HEK293 (cell line): ENCODE measurements at regions not wholly inside any gene's neighbourhood (a gene's known extent, or its start where the extent isn't known, plus 50 kb on each side); places are given as distances from the start of the nearest gene placed in this dataset.
A peak's percentile ranks its signal among the peaks of the same experiment; 100 is the strongest.

Experiments
- CTCF ChIA-PET: fragments of 350-600 bp; formaldehyde crosslinking; extraction: SDS; loops from one replicate; lab custom pipeline; 2021; ENCODE audit warnings: antibody characterized with exemption; lab: Yijun Ruan, JAX
- POLR2A ChIA-PET: fragments of 300-600 bp; formaldehyde crosslinking; extraction: SDS; loops from one replicate; lab custom pipeline; 2020; ENCODE audit warnings: antibody characterized with exemption, inconsistent platforms; lab: Yijun Ruan, JAX
- H3K27ac ChIP-seq: fragments of 200-500 bp; sonication (Bioruptor generic); 2 replicates; pipeline ENCODE4 v1.5.1; 2014; ENCODE audit warnings: low read depth, low read length, control low read depth, inconsistent platforms; ENCODE audit errors: extremely low read depth
- H3K36me3 ChIP-seq, 2 experiments: fragments of 200-500 bp in 1 of 2; sonication (Bioruptor generic) in 1 of 2; 1 replicate in 1 of 2; 2 replicates in 1 of 2; pipeline ENCODE4 v1.5.1; 2014 to 2017; ENCODE audit warnings: inconsistent platforms in 2 of 2, low read length in 2 of 2; ENCODE audit not compliant: control insufficient read depth in 2 of 2, insufficient read depth in 1 of 2
- H3K4me1 ChIP-seq: fragments of 200-500 bp; sonication (Bioruptor generic); 2 replicates; pipeline ENCODE4 v1.5.1; 2014; ENCODE audit warnings: mild to moderate bottlenecking, low read length, inconsistent platforms; ENCODE audit not compliant: control insufficient read depth, insufficient read depth
- H3K4me3 ChIP-seq: 2 replicates; pipeline ENCODE4 v1.5.1; 2011; ENCODE audit warnings: low read depth, mild to moderate bottlenecking, control low read depth, low read length, moderate library complexity
- H3K9me3 ChIP-seq: fragments of 200-500 bp; sonication (Bioruptor generic); 2 replicates; pipeline ENCODE4 v1.5.1; 2014; ENCODE audit warnings: low read depth, low read length, inconsistent platforms; ENCODE audit not compliant: control insufficient read depth, insufficient read depth
- HIC1 ChIP-seq: fragments of 450-650 bp; formaldehyde crosslinking; IDR thresholded peaks from 2 replicates; pipeline ENCODE4 v1.5.1; 2016; ENCODE audit warnings: missing biosample characterization, missing genetic modification characterization
- KLF10 ChIP-seq: fragments of 450-650 bp; IDR thresholded peaks from 2 replicates; pipeline ENCODE4 v1.5.1; 2018; ENCODE audit warnings: missing biosample characterization, mild to moderate bottlenecking, missing genetic modification characterization
- SCRT2 ChIP-seq: fragments of 450-650 bp; formaldehyde crosslinking; IDR thresholded peaks from 2 replicates; pipeline ENCODE4 v1.5.1; 2016; ENCODE audit warnings: missing biosample characterization, missing genetic modification characterization
- SP2 ChIP-seq: fragments of 450-650 bp; formaldehyde crosslinking; IDR thresholded peaks from 2 replicates; pipeline ENCODE4 v1.5.1; 2016; ENCODE audit warnings: missing biosample characterization, missing genetic modification characterization
- ZBTB1 ChIP-seq: fragments of 450-650 bp; formaldehyde crosslinking; IDR thresholded peaks from 2 replicates; pipeline ENCODE4 v1.5.1; 2016; ENCODE audit warnings: missing biosample characterization, missing genetic modification characterization
- ZBTB17 ChIP-seq: fragments of 450-650 bp; formaldehyde crosslinking; IDR thresholded peaks from 2 replicates; pipeline ENCODE4 v1.5.1; 2016; ENCODE audit warnings: missing biosample characterization, missing genetic modification characterization
- ZBTB8A ChIP-seq: fragments of 450-650 bp; formaldehyde crosslinking; IDR thresholded peaks from 2 replicates; pipeline ENCODE4 v1.5.1; 2016; ENCODE audit warnings: missing biosample characterization, missing genetic modification characterization
- ZNF112 ChIP-seq: fragments of 450-650 bp; formaldehyde crosslinking; IDR thresholded peaks from 2 replicates; pipeline ENCODE4 v1.5.0; 2017; ENCODE audit warnings: missing biosample characterization, missing genetic modification characterization
- ZNF132 ChIP-seq: fragments of 450-650 bp; formaldehyde crosslinking; IDR thresholded peaks from 2 replicates; pipeline ENCODE4 v1.5.1; 2017; ENCODE audit warnings: missing biosample characterization, missing genetic modification characterization, borderline replicate concordance
- ZNF146 ChIP-seq: fragments of 450-650 bp; formaldehyde crosslinking; IDR thresholded peaks from 2 replicates; pipeline ENCODE4 v1.5.1; 2016; ENCODE audit warnings: missing biosample characterization, missing genetic modification characterization
- ZNF184 ChIP-seq: fragments of 450-650 bp; IDR thresholded peaks from 2 replicates; pipeline ENCODE4 v1.5.1; 2018; ENCODE audit warnings: missing biosample characterization, mild to moderate bottlenecking, missing genetic modification characterization
- ZNF473 ChIP-seq: fragments of 450-650 bp; formaldehyde crosslinking; IDR thresholded peaks from 2 replicates; pipeline ENCODE4 v1.5.1; 2017; ENCODE audit warnings: missing biosample characterization, missing genetic modification characterization
- ZNF48 ChIP-seq: fragments of 450-650 bp; formaldehyde crosslinking; IDR thresholded peaks from 2 replicates; pipeline ENCODE4 v1.5.1; 2016; ENCODE audit warnings: missing biosample characterization, missing genetic modification characterization
- ZNF560 ChIP-seq: fragments of 450-650 bp; formaldehyde crosslinking; IDR thresholded peaks from 2 replicates; pipeline ENCODE4 v1.5.1; 2017; ENCODE audit warnings: missing biosample characterization, missing genetic modification characterization, borderline replicate concordance
- ZNF610 ChIP-seq: fragments of 450-650 bp; formaldehyde crosslinking; IDR thresholded peaks from 2 replicates; pipeline ENCODE4 v1.5.1; 2016; ENCODE audit warnings: missing biosample characterization, missing genetic modification characterization, borderline replicate concordance
- ZNF621 ChIP-seq: fragments of 450-650 bp; formaldehyde crosslinking; IDR thresholded peaks from 2 replicates; pipeline ENCODE4 v1.5.1; 2017; ENCODE audit warnings: missing biosample characterization, missing genetic modification characterization
- ZNF626 ChIP-seq: fragments of 450-650 bp; sonication (Bioruptor Pico); formaldehyde crosslinking; IDR thresholded peaks from 2 replicates; pipeline ENCODE4 v1.5.1; 2018; ENCODE audit warnings: missing biosample characterization, missing genetic modification characterization, inconsistent platforms
- ZNF792 ChIP-seq: fragments of 450-650 bp; formaldehyde crosslinking; IDR thresholded peaks from 2 replicates; pipeline ENCODE4 v1.5.1; 2016; ENCODE audit warnings: missing biosample characterization, missing genetic modification characterization
- ZSCAN16 ChIP-seq: fragments of 450-650 bp; formaldehyde crosslinking; IDR thresholded peaks from 2 replicates; pipeline ENCODE4 v1.5.1; 2016; ENCODE audit warnings: missing biosample characterization, missing genetic modification characterization
- TF ChIP-seq, protein P1 (sequence below): fragments of 450-650 bp; formaldehyde crosslinking; IDR thresholded peaks from 2 replicates; pipeline ENCODE4 v1.5.1; 2016; ENCODE audit warnings: missing biosample characterization, missing genetic modification characterization
- TF ChIP-seq, protein P2 (sequence below): fragments of 450-650 bp; formaldehyde crosslinking; IDR thresholded peaks from 2 replicates; pipeline ENCODE4 v1.5.1; 2017; ENCODE audit warnings: missing biosample characterization, missing genetic modification characterization

DNA sequence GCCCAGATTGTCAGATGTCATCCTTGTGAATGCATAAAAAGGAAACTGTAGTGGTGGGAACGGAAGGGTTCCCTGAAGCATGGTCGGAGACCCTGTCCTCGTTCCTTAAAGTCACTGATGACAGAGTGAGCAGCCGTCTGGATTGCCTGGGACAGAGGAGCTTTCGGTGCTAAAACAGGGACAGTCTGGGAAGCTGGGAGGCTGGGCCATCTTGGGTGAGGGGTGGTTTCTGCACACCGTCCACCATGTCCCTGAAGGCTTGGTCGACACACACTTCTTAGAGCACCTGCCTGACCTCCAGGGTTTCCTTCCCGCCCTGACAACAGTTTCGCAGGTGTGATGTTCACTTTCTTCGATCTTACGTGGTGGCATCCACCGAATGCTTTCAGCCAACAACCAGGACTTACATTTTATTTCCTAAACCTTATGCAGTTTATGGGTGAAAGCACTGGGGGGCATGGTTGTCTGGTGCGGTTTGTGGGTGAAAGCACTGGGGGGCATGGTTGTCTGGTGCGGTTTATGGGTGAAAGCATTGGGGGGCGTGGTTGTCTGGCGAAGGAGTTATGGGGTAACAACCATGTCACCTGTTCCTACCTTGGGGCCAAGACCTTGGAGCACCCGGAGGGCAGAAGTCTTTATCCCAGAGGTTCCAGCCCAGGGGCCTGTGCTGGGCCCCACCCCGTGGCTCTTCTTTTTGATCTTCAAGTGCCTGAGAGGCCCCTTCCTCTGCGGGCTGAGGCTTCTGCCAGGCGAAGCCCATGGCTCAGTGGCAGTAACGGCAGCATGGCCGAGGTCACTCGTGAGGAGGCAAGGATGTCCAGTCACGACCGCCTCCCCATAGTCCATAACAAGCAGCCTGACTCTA is 81.7 kb upstream of the FRMD1 start:
- no peak overlapping the region for H3K4me3 ChIP-seq
- H3K9me3 ChIP-seq = no peaks in the 10 kb centered on the region
- no peaks in the 10 kb centered on the region for H3K36me3 ChIP-seq
- peaks cover 4% of the 10 kb centered on the region for H3K4me1 ChIP-seq
- TF ChIP-seq, protein P1, sequence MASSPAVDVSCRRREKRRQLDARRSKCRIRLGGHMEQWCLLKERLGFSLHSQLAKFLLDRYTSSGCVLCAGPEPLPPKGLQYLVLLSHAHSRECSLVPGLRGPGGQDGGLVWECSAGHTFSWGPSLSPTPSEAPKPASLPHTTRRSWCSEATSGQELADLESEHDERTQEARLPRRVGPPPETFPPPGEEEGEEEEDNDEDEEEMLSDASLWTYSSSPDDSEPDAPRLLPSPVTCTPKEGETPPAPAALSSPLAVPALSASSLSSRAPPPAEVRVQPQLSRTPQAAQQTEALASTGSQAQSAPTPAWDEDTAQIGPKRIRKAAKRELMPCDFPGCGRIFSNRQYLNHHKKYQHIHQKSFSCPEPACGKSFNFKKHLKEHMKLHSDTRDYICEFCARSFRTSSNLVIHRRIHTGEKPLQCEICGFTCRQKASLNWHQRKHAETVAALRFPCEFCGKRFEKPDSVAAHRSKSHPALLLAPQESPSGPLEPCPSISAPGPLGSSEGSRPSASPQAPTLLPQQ (tag by site-specific recombination) = no peak
- TF ChIP-seq ZNF132 (tag by site-specific recombination) (no peak), KLF10 (tag by site-specific recombination) (no peak), ZNF792 (no peak), ZNF146 (no peak), SCRT2 (tag by site-specific recombination) (no peak), ZBTB17 (tag by site-specific recombination) (no peak), ZNF184 (tag by site-specific recombination) (no peak), ZNF560 (tag by site-specific recombination) (no peak), ZNF610 (tag by site-specific recombination) (no peak), ZNF626 (tag by site-specific recombination) (no peak), ZNF473 (tag by site-specific recombination) (no peak), ZNF112 (tag by site-specific recombination) (no peak), SP2 (tag by site-specific recombination) (no peak), ZNF621 (tag by site-specific recombination) (no peak), ZSCAN16 (tag by site-specific recombination) (no peak), HIC1 (tag by site-specific recombination) (no peak)
- ChIA-PET CTCF (no interaction called here), POLR2A (no interaction called here)
- H3K27ac ChIP-seq = no peak overlapping the region

GRCh38 chr6:168159506-168159905 is 80.5 kb upstream of the FRMD1 start:
- Histone ChIP-seq H3K27ac (no peak overlapping the region), H3K4me3 (no peak overlapping the region)
- POLR2A ChIA-PET = no interaction called here

GRCh38 chr6:168158980-168159349 is 80.0 kb upstream of the FRMD1 start:
- CTCF ChIA-PET = interaction anchor here (0.8 to 1.4 kb wide), 2 partner anchors 29 to 211 kb away, joined by 3 to 5 read pairs; no protein-coding TSS in a partner anchor
- H3K4me1 ChIP-seq = peaks cover 4% of the 10 kb centered on the region
- TF ChIP-seq, protein P2, sequence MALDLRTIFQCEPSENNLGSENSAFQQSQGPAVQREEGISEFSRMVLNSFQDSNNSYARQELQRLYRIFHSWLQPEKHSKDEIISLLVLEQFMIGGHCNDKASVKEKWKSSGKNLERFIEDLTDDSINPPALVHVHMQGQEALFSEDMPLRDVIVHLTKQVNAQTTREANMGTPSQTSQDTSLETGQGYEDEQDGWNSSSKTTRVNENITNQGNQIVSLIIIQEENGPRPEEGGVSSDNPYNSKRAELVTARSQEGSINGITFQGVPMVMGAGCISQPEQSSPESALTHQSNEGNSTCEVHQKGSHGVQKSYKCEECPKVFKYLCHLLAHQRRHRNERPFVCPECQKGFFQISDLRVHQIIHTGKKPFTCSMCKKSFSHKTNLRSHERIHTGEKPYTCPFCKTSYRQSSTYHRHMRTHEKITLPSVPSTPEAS (tag by site-specific recombination) = peak; percentile 96
- TF ChIP-seq ZBTB8A (tag by site-specific recombination) = no peak
- TF ChIP-seq, all 188 proteins: peak for 1
- Histone ChIP-seq H3K9me3 (no peaks in the 10 kb centered on the region), H3K27ac (no peak overlapping the region), H3K4me3 (no peak overlapping the region), H3K36me3 (no peaks in the 10 kb centered on the region)
- POLR2A ChIA-PET = no interaction called here

More at GRCh38 chr6:168159506-168159905, 80.5 kb upstream of the FRMD1 start:
- TF ChIP-seq ZBTB1 (tag by site-specific recombination) = no peak
- TF ChIP-seq ZNF48 (tag by site-specific recombination) = no peak
- no peaks in the 10 kb centered on the region for H3K36me3 ChIP-seq
- CTCF ChIA-PET = interaction anchor here (0.6 kb wide), 1 partner anchor 132 kb away, joined by 3 read pairs; no protein-coding TSS in a partner anchor
- no peaks in the 10 kb centered on the region for H3K9me3 ChIP-seq
- peaks cover 4% of the 10 kb centered on the region for H3K4me1 ChIP-seq
